IPS-18a (cell line): ENCODE measurements at regions not wholly inside any gene's neighbourhood (a gene's known extent, or its start where the extent isn't known, plus 50 kb on each side); places are given as distances from the start of the nearest gene placed in this dataset.
"Not testable (repeated sequence)": the region's sequence is repeated elsewhere in the genome, so short reads cannot be mapped to it uniquely, and the experiment has no call there.

Experiments used
- H3K27ac ChIP-seq: one replicate; pipeline ENCODE4 v1.5.1; 2013; ENCODE audit warnings: low read length
- H3K27me3 ChIP-seq: one replicate; pipeline ENCODE4 v1.6.1; 2013; ENCODE audit warnings: mild to moderate bottlenecking, low read length; ENCODE audit not compliant: control insufficient read depth, insufficient read depth
- H3K36me3 ChIP-seq: one replicate; pipeline ENCODE4 v1.6.1; 2013; ENCODE audit warnings: low read depth, low read length; ENCODE audit not compliant: control insufficient read depth
- H3K4me1 ChIP-seq: one replicate; pipeline ENCODE4 v1.6.1; 2013; ENCODE audit warnings: low read depth, low read length; ENCODE audit not compliant: control insufficient read depth
- H3K4me3 ChIP-seq: one replicate; pipeline ENCODE4 v1.5.1; 2013; ENCODE audit warnings: low read length
- H3K9ac ChIP-seq: one replicate; pipeline ENCODE4 v1.6.1; 2013; ENCODE audit warnings: mild to moderate bottlenecking, low read length, moderate library complexity
- H3K9me3 ChIP-seq: one replicate; pipeline ENCODE4 v1.6.1; 2013; ENCODE audit warnings: low read depth, low read length; ENCODE audit not compliant: control insufficient read depth

DNA sequence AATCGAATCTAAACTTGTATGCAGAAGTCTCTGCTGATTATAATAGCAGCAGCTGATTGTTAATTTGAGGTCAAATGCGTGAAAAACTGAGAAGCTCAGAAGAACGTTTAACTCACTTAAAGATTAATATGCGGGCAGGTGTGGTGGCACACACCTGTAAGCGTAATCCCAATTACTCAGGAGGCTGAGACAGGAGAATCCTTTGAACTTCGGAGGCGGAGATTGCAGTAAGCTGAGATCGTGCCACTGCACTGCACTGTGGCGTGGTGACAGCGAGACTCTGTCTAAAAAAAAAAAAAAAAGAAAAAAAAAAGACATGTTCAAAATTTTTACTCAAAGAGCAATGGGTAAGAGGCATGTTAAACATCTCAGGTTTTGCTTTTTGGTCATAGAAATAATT, 1370.8 kb downstream of the GRIK2 start:
- Histone ChIP-seq H3K27me3 (no peaks in the 10 kb centered on the region), H3K9ac (no peak overlapping the region), H3K36me3 (no peaks in the 10 kb centered on the region), H3K27ac (no peak overlapping the region), H3K4me1 (no peaks in the 10 kb centered on the region), H3K4me3 (no peak overlapping the region), H3K9me3 (peaks cover 6% of the 10 kb centered on the region)

DNA sequence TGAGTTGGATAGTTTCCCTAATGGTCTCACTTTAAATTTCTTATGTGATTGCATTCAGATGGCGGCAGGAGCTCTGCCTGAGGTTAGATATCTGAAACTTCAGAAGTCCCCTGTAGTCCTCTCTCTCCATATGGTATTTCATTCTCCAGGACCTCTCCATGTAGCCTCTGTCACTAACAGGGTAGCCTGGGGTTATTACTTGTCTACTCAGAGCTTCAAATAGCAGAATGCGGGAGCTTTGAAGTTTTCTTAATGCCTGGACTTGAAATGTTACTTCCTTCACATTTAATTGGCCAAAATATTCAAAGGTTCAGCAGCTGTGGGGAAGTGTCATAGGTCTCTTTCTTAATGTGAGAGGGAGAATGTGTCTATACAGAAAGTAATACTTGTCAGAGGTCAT, 1370.4 kb downstream of the GRIK2 start:
- H3K9ac ChIP-seq = no peak overlapping the region
- no peaks in the 10 kb centered on the region for H3K4me1 ChIP-seq
- peaks cover 2% of the 10 kb centered on the region for H3K9me3 ChIP-seq
- no peaks in the 10 kb centered on the region for H3K36me3 ChIP-seq
- no peak overlapping the region for H3K27ac ChIP-seq
- H3K27me3 ChIP-seq = no peaks in the 10 kb centered on the region
- no peak overlapping the region for H3K4me3 ChIP-seq

DNA sequence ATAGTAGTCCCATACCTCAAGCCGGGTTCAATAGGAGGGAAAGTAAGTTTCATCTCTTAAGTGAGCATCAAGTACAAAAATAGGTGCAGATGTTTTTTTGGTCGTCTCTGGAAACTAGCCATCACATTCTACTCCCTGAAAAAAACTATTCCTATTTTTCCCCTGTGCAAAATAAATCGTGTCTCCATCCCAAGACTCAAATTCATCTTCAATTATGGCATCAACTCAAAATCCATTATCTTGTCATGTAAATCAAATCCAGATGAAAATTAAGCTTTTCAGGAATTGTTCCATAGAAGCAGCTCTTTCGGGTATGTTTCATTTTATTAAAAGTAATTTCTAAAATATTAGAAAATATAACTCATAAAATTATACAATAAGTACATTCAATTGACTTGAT, 1368.4 kb downstream of the GRIK2 start:
- Histone ChIP-seq H3K9ac (no peak overlapping the region), H3K36me3 (no peaks in the 10 kb centered on the region), H3K4me3 (no peak overlapping the region), H3K4me1 (no peaks in the 10 kb centered on the region), H3K27ac (no peak overlapping the region), H3K9me3 (no peaks in the 10 kb centered on the region), H3K27me3 (no peaks in the 10 kb centered on the region)

DNA sequence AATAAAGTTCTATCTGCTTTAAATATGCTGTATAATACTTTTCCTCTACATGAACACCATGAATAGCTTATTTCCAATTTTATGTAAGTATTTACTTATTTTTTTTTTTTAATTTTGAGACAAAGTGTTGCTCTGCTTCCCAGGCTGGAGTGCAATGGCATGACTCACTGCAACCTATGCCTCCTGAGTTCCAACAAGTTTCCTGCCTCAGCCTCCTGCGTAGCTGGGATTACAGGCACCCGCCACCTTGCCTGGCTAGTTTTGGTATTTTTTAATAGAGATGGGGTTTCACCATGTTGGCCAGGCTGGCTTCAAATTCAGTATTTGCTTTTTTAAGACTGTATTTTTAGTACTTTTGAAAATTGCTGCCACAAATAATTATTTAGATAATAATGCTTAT, 1365.9 kb downstream of the GRIK2 start:
- H3K9ac ChIP-seq = no peak overlapping the region
- H3K27ac ChIP-seq = no peak overlapping the region
- H3K4me3 ChIP-seq = no peak overlapping the region
- H3K36me3 ChIP-seq = no peaks in the 10 kb centered on the region
- H3K4me1 ChIP-seq = no peaks in the 10 kb centered on the region
- H3K27me3 ChIP-seq = no peaks in the 10 kb centered on the region
- no peaks in the 10 kb centered on the region for H3K9me3 ChIP-seq

DNA sequence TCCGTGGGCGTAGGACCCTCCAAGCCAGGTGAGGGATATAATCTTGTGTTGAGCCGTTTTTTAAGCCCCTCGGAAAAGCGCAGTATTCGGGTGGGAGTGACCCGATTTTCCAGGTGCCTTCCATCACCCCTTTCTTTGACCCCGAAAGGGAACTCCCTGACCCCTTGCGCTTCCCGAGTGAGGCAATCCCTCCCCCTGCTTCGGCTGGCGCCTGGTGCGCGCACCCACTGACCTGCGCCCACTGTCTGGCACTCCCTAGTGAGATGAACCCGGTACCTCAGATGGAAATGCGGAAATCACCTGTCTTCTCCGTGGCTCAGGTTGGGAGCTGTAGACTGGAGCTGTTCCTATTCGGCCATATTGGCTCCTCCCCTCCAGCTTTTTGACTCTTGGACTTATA, 1365.0 kb downstream of the GRIK2 start:
- H3K9ac ChIP-seq = not testable (repeated sequence)

DNA sequence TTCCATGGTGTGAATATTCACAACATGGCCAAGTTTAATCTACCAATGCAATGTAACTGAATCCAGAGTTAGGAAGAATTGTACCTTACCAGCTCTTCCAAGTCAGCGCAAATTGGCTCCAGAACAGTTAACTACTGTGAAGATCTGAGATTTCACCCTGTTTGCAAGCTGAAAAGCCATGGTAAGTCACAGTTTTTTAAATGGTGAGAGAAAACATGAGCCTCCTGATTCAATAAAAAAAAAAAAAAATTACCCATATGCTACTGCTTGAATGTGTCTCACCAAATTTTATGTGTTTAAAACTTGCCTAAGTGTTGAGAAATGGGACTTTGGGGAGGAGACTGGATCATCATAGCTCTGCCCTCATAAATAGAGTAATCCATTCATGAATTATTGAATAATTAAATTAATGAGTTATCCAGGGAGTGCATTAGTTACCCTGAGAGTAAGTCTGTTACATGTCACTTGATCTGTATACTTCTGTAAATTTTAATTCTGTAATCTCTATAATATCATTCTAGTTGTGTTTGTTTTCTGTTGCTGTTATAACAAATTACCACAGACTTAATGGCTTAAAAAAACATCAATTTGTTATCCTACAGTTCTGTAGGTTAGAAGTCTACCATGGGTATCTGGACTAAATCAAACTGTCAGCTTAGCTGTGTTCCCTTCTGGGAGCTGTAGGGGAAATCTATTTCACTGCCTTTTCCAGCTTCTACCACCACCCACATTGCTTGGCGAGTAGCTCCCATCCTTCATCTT, 1355.9 kb downstream of the GRIK2 start:
- Histone ChIP-seq H3K36me3 (no peaks in the 10 kb centered on the region), H3K4me3 (no peak overlapping the region), H3K9me3 (no peaks in the 10 kb centered on the region), H3K27ac (no peak overlapping the region), H3K4me1 (no peaks in the 10 kb centered on the region), H3K27me3 (no peaks in the 10 kb centered on the region), H3K9ac (no peak overlapping the region)

More for the DNA sequence above, 1365.0 kb downstream of the GRIK2 start:
- not testable (repeated sequence) for H3K4me3 ChIP-seq, H3K27me3 ChIP-seq, H3K4me1 ChIP-seq, H3K36me3 ChIP-seq, H3K27ac ChIP-seq, H3K9me3 ChIP-seq

DNA sequence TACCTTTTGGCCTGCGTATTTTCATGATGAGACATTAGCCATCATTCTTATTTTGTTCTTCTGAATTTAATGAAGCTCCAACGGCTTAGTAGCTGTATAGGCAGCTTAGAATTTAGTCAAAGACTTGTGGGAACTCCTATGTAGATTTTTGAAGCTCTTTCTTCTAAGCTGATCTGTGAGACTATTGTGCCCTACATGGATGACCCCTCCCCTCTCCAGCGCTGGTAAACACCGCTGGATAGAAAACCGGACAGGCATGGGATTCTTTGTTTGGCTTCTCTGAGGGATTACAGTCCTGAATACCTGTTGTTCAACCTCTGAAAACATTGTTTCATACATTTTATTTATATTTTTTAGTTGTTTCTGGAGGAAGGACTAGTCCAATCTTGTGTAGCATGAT, 1353.4 kb downstream of the GRIK2 start:
- Histone ChIP-seq H3K27me3 (no peaks in the 10 kb centered on the region), H3K9me3 (no peaks in the 10 kb centered on the region), H3K27ac (no peak overlapping the region), H3K9ac (no peak overlapping the region), H3K4me3 (no peak overlapping the region), H3K36me3 (no peaks in the 10 kb centered on the region), H3K4me1 (peaks cover 7% of the 10 kb centered on the region)

DNA sequence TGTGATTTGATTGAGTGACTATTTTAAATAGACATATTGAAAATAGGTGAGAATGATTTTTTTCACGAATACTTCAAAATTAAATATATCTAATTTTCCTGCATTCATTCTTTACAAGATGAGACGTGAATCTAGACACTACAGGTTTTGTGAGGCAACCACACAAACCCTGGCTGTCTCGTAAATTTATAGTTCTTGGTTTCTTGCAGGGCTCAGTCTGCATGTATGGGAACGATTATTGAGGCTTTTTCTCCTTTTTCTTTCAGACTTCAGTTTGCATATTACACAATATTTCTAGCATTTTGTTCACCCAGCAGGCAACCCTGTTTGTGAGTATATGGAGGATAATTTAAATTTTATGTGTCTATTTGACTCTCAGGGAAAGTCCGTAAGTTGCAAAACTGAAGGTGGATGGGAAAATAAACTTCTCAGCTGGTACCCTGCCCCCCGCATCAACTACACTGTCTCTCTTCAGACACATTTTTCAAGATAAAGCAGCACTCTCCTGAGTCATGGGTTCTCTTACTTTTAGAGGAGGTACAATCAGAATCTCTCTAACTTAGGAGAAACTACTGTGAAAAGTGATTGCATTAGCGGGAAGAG, 1349.3 kb downstream of the GRIK2 start:
- Histone ChIP-seq H3K27ac (no peak overlapping the region), H3K27me3 (no peaks in the 10 kb centered on the region), H3K4me3 (no peak overlapping the region), H3K9ac (no peak overlapping the region), H3K36me3 (no peaks in the 10 kb centered on the region), H3K4me1 (peaks cover 8% of the 10 kb centered on the region), H3K9me3 (no peaks in the 10 kb centered on the region)

DNA sequence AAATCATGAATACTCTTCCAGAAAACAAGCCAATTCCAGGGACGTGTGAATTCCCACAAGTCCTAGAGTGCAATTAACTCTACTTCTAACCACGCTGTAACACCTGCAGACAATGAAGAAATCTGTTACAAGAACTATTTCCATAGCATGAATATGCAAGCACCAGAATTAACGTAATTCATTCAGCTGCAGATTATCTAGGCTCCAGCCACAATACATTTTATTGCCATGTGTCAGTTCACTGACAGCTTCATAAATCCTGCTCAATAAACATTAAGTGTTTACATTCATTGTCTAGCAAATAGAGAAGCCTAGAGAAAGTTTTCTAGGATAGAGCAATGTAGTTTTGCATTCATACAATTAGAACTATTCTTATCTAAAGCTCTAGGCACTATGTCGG, 1348.5 kb downstream of the GRIK2 start:
- Histone ChIP-seq H3K27me3 (no peaks in the 10 kb centered on the region), H3K9ac (no peak overlapping the region), H3K27ac (no peak overlapping the region), H3K36me3 (no peaks in the 10 kb centered on the region), H3K4me3 (no peak overlapping the region), H3K4me1 (peaks cover 8% of the 10 kb centered on the region), H3K9me3 (no peaks in the 10 kb centered on the region)

DNA sequence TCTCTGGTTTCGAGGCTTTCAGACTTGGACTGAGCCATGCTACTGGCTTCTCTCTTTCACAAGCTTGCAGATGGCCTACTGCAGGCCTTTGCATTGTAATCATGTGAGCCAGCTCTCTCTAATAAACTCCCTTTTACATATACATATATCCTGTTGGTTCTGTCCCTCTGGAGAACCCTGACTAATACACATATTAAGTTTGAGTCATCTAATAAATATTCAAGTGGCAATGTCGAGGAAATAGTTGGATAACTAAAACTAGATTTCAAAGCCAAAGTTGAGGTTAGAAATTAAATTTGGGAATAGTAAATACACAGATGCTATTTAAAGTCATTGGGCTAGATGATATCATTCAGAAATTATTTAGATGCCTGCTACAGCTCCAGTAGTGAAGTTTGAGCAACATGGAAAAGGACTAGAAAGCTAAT, 1343.4 kb downstream of the GRIK2 start:
- Histone ChIP-seq H3K4me1 (peaks cover under 1% of the 10 kb centered on the region), H3K27ac (no peak overlapping the region), H3K36me3 (no peaks in the 10 kb centered on the region), H3K4me3 (no peak overlapping the region), H3K9me3 (no peaks in the 10 kb centered on the region), H3K27me3 (no peaks in the 10 kb centered on the region), H3K9ac (no peak overlapping the region)

DNA sequence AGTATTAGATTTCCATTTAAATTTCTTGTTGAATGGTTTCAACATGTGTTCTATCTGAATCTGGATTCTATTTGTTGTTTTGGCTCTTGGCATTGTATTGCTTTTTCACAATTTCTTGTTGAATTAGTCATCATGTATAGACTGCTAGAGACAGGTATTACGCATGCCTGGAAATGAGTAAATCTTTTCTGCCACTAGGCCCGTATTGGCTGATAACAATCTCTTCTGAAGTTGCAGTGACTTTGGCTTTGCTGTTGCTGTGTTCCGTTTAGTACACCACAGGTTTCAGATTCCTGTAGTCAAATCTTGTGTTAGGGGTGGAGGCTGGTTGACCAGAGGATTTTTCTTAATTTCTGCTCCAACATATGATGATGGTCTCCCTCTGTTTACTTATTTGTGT, 1339.4 kb downstream of the GRIK2 start:
- no peaks in the 10 kb centered on the region for H3K27me3 ChIP-seq
- no peaks in the 10 kb centered on the region for H3K36me3 ChIP-seq
- H3K9me3 ChIP-seq = no peaks in the 10 kb centered on the region
- H3K9ac ChIP-seq = no peak overlapping the region
- no peaks in the 10 kb centered on the region for H3K4me1 ChIP-seq
- H3K4me3 ChIP-seq = no peak overlapping the region
- no peak overlapping the region for H3K27ac ChIP-seq

DNA sequence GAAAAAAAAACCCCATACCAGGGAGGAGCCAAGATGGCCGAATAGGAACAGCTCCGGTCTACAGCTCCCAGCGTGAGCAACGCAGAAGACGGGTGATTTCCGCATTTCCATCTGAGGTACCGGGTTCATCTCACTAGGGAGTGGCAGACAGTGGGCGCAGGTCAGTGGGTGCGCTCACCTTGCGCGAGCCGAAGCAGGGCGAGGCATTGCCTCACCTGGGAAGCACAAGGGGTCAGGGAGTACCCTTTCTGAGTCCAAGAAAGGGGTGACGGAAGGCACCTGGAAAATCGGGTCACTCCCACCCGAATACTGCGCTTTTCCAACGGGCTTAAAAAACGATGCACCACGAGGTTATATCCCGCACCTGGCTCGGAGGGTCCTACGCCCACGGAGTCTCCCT, 1328.6 kb downstream of the GRIK2 start:
- H3K4me1 ChIP-seq, H3K4me3 ChIP-seq, H3K9ac ChIP-seq: not testable (repeated sequence)

More for the DNA sequence above, 1328.6 kb downstream of the GRIK2 start:
- H3K9me3 ChIP-seq, H3K27ac ChIP-seq, H3K27me3 ChIP-seq, H3K36me3 ChIP-seq: not testable (repeated sequence)
